ENCODE measurements at regions not wholly inside any gene's neighbourhood (a gene's known extent, or its start where the extent isn't known, plus 50 kb on each side); places are given as distances from the start of the nearest gene placed in this dataset.

- no peak for DNase-seq
- no peak overlapping the region for H3K27ac ChIP-seq
- TF ChIP-seq, protein P1, sequence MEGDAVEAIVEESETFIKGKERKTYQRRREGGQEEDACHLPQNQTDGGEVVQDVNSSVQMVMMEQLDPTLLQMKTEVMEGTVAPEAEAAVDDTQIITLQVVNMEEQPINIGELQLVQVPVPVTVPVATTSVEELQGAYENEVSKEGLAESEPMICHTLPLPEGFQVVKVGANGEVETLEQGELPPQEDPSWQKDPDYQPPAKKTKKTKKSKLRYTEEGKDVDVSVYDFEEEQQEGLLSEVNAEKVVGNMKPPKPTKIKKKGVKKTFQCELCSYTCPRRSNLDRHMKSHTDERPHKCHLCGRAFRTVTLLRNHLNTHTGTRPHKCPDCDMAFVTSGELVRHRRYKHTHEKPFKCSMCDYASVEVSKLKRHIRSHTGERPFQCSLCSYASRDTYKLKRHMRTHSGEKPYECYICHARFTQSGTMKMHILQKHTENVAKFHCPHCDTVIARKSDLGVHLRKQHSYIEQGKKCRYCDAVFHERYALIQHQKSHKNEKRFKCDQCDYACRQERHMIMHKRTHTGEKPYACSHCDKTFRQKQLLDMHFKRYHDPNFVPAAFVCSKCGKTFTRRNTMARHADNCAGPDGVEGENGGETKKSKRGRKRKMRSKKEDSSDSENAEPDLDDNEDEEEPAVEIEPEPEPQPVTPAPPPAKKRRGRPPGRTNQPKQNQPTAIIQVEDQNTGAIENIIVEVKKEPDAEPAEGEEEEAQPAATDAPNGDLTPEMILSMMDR (IDR thresholded peaks at IDR 0.05) = no peak
- no peak for TF ChIP-seq POLR2A (IDR thresholded peaks at IDR 0.05)
- no peak overlapping the region for H3K4me3 ChIP-seq
- H3K4me1 ChIP-seq = no peaks in the 10 kb centered on the region
- intact Hi-C loops (cut with DNase I) = no loop called here
- peaks cover 0 to 14% (median 8%) of the 10 kb centered on the region in 12 donors for H3K9me3 ChIP-seq
- ATAC-seq = no peak
- 73 to 77% (median 73%) methylated on average over 9 of the region's 9 CpGs for WGBS, 4 donors
- H3K27me3 ChIP-seq = peaks cover 0 to 17% (median 0%) of the 10 kb centered on the region in 9 donors
- no peaks in the 10 kb centered on the region for H3K36me3 ChIP-seq
These were observed 825.6 kb downstream of the TBC1D22A start for GRCh38 chr22:47587861-47588577.

DNA sequence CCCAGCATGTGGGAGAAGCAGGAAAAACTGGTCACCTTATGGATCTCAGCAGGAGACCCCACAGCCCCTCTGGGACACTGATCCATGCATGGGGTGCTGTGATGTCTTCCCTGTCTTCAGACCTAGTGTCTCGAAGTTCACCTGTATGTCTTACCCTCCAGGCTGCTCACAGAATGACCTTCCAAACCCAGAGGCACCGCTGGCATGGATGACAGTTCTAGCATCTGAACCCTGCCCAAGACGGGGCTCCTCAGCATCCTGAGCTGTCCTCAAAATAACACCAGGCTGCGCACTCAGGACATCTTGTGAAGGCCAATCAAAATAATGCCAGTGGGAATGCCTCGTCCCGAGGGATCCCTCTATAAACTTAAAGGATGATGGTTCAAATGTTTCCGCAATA, 824.9 kb downstream of the TBC1D22A start:
- Histone ChIP-seq H3K9me3 (peaks cover 0 to 19% (median 10%) of the 10 kb centered on the region in 12 donors), H3K27ac (no peak overlapping the region), H3K36me3 (no peaks in the 10 kb centered on the region), H3K4me1 (no peaks in the 10 kb centered on the region), H3K27me3 (peaks cover 0 to 17% (median 0%) of the 10 kb centered on the region in 9 donors), H3K4me3 (no peak overlapping the region)
- WGBS, 4 donors = 74 to 82% (median 76%) methylated on average over 7 of the region's 7 CpGs
- TF ChIP-seq, protein P1 (IDR thresholded peaks at IDR 0.05) = no peak
- no peak for TF ChIP-seq POLR2A (IDR thresholded peaks at IDR 0.05)
- ATAC-seq (no peak), DNase-seq (no peak)
- intact Hi-C loops (cut with DNase I) = no loop called here

DNA sequence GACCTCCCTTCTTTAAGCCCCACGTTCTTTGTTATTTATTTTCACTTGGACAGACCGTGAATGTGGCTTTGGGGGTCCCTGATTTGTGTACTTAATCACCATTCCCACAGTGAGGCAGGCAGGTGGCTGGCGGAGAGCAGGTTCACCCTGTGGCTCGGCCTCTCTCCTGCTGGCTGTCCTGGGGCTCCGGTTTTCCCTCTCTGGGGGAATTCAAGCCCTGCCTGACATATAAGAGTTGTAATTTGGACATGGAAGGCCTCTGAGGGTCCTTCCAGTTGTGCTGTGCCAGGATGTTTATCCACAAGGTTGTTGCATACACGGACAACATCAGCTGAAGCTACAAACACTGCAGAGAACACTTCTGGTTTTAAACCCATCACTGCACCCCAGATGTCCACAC, 824.5 kb downstream of the TBC1D22A start:
- TF ChIP-seq, protein P1 (IDR thresholded peaks at IDR 0.05) = no peak
- no peak for TF ChIP-seq POLR2A (IDR thresholded peaks at IDR 0.05)
- ATAC-seq = no peak
- H3K36me3 ChIP-seq = no peaks in the 10 kb centered on the region
- H3K9me3 ChIP-seq = peaks cover 0 to 23% (median 12%) of the 10 kb centered on the region in 12 donors
- no peak for DNase-seq
- no peak overlapping the region for H3K4me3 ChIP-seq
- WGBS, 4 donors = 66 to 72% (median 68%) methylated on average over 6 of the region's 6 CpGs
- H3K27ac ChIP-seq = no peak overlapping the region
- peaks cover 0 to 17% (median 0%) of the 10 kb centered on the region in 9 donors for H3K27me3 ChIP-seq
- intact Hi-C loops (cut with DNase I) = no loop called here
- H3K4me1 ChIP-seq = no peaks in the 10 kb centered on the region

DNA sequence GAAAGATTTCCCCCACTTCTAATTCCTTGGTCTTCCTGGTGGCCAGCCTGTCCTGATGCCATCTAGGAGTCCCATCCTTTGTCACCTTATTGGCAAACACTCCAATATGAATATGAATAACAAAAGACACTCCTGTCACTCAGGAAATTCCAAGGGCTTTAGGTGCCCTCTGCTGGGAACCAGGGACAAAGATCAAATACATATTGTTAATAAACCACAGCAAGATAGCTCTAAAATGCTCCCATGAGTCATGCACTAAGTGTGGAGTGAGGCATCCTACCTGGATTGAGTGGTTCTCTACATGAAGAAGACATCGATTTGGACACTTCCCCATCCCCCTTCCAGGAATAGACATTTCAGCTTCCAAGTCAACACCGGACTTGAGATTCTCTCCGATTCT, 823.6 kb downstream of the TBC1D22A start:
- no peaks in the 10 kb centered on the region for H3K36me3 ChIP-seq
- H3K9me3 ChIP-seq = peaks cover 0 to 25% (median 12%) of the 10 kb centered on the region in 12 donors
- no peak for TF ChIP-seq POLR2A (IDR thresholded peaks at IDR 0.05)
- TF ChIP-seq, protein P1 (IDR thresholded peaks at IDR 0.05) = peak in 1 of 12 donors; percentile 13
- H3K27ac ChIP-seq = no peak overlapping the region
- WGBS, 4 donors = 81 to 85% (median 82%) methylated on average over 3 of the region's 3 CpGs
- H3K4me3 ChIP-seq = no peak overlapping the region
- H3K27me3 ChIP-seq = peaks cover 0 to 13% (median 0%) of the 10 kb centered on the region in 9 donors
- DNase-seq = no peak
- intact Hi-C loops (cut with DNase I) = no loop called here
- no peaks in the 10 kb centered on the region for H3K4me1 ChIP-seq
- no peak for ATAC-seq

Data from heart left ventricle (tissue), 16 donors.